Heart left ventricle (tissue), 13 donors: ENCODE measurements at regions not wholly inside any gene's neighbourhood (a gene's known extent, or its start where the extent isn't known, plus 50 kb on each side); places are given as distances from the start of the nearest gene placed in this dataset.

Source experiments
- CTCF ChIP-seq, 12 donors: fragments of 200-600 bp; sonication (generic) in 4 of 12; IDR thresholded peaks; one replicate each; pipeline versions ENCODE4 v1.5.0 to v1.8.0; 2018 to 2022; ENCODE audit warnings: antibody characterized with exemption in 12 of 12, mild to moderate bottlenecking in 5 of 12
- POLR2A ChIP-seq, 2 donors: fragments of 450-650 bp; IDR thresholded peaks; one replicate each; pipeline ENCODE4 v1.6.1; 2017; ENCODE audit warnings: antibody characterized with exemption in 2 of 2, mild to moderate bottlenecking in 2 of 2, moderate library complexity in 2 of 2
- donor health status: ischemic (EF 13 %, LVEDD 7.1; RV severe dilation, severe dysfunction).
- donor health status: DM: no; HTN: yes; CAD: no.
- donor health status: DM: no; HTN: no; CAD: no.
- donor health status: ischemic (EF 25% LVEDD 6.9; RV normal size, moderate dysfunction).
- donor health status: ischemic (EF 25% LVEDD 5.7; RV mildly dilated, moderate dysfunction).
- donor health status: ischemic (EF 35%, LVEDD 5.7; RV mildly dilated, moderate dysfunction).
- donor health status: nonischemic (EF 11% LVEDD 7.7; RV severe dilation, severe dysfunction).
- donor health status: DM: yes; HTN: yes; CAD: no.
- donor health status: PGD.
- donor health status: ischemic (EF 29% LVEDD 5.4; RV normal size, mild dysfunction).
- donor health status: nonischemic (EF 23%, LVEDD 6.1; RV moderate dilation, normal function).

DNA sequence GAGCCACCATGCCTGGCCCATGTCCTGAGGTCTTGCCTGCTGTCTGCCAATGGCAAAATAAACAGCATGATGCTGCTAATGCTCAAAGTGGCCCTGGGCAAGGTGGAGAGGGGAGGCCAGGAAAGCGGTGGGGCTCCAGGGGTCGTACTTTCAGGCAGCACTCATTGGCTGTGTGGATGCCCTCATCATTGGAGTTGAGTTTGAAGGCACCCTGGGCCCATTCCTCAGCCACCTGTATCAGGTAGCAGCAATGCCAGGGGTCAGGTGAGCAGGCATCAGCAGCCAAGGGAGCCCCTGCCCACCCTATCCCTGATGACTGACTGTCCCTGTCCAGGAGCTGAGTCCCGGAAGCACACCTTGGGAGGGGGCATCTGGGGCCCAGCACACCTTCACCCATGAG, 902.5 kb upstream of the ZNF722 start:
- no peak for TF ChIP-seq CTCF (IDR thresholded peaks at IDR 0.05)
- no peak for TF ChIP-seq POLR2A (IDR thresholded peaks at IDR 0.05)
